ENCODE measurements at regions not wholly inside any gene's neighbourhood (a gene's known extent, or its start where the extent isn't known, plus 50 kb on each side); places are given as distances from the start of the nearest gene placed in this dataset.

DNA sequence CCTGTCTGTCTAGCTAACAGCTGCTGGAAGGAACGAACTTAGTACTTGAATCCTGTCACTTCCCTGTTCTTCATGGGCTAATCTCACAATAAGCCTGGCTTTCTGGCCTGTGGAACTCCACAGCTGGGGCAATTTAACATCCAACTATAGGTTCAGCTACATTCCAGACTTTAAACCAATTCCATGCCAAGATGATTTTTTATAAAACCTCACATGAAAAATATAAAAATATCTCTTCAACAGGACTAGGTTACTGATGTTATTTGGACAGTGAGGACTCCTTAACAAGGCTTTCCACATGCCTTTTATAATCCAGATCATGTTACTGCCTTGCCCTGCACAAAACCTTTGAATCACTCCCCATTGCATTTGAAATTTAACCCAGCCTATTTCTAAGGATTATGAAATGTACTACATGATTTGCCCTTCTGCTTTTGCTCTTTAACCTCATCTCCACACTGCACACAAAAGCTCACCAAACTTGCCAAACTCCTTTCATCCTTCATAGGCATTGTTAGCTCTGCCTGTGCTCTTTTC lies 863.2 kb upstream of the CHAC2 start:
- TF ChIP-seq, protein P1, sequence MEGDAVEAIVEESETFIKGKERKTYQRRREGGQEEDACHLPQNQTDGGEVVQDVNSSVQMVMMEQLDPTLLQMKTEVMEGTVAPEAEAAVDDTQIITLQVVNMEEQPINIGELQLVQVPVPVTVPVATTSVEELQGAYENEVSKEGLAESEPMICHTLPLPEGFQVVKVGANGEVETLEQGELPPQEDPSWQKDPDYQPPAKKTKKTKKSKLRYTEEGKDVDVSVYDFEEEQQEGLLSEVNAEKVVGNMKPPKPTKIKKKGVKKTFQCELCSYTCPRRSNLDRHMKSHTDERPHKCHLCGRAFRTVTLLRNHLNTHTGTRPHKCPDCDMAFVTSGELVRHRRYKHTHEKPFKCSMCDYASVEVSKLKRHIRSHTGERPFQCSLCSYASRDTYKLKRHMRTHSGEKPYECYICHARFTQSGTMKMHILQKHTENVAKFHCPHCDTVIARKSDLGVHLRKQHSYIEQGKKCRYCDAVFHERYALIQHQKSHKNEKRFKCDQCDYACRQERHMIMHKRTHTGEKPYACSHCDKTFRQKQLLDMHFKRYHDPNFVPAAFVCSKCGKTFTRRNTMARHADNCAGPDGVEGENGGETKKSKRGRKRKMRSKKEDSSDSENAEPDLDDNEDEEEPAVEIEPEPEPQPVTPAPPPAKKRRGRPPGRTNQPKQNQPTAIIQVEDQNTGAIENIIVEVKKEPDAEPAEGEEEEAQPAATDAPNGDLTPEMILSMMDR (IDR thresholded peaks at IDR 0.05): no peak
- DNase-seq (ENCODE audit: low spot score): no peak

DNA sequence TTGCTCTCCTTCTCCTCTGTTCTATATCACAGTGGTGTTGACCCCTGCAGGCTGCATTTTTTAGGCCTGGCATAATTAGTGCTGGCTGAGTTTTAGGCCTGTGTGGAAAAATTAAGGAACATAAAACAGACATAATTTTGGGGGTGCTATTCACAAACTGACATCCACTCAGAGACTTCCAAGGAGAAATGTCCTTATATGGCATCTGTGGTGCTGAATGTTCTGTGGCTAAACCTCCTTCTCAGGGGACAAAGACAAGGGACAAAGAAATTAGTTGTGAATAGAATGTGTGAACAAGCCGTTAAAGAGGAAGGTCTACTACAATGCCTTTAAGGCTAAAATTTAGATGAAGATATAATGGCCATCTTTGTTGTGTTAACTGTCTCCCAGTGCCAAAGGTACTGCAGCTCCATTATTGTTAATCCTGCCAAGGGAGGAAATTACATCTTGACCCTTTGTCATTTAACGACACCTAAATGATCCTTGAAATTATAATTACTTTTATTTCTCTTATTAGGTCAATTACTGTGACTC lies 870.0 kb upstream of the CHAC2 start:
- ATAC-seq (ENCODE audit: low FRiP score) (no peak), DNase-seq (ENCODE audit: low spot score) (no peak)
- TF ChIP-seq, protein P1 (IDR thresholded peaks at IDR 0.05): no peak

More for the DNA sequence above, 863.2 kb upstream of the CHAC2 start:
- no peak for ATAC-seq (ENCODE audit: low FRiP score)

DNA sequence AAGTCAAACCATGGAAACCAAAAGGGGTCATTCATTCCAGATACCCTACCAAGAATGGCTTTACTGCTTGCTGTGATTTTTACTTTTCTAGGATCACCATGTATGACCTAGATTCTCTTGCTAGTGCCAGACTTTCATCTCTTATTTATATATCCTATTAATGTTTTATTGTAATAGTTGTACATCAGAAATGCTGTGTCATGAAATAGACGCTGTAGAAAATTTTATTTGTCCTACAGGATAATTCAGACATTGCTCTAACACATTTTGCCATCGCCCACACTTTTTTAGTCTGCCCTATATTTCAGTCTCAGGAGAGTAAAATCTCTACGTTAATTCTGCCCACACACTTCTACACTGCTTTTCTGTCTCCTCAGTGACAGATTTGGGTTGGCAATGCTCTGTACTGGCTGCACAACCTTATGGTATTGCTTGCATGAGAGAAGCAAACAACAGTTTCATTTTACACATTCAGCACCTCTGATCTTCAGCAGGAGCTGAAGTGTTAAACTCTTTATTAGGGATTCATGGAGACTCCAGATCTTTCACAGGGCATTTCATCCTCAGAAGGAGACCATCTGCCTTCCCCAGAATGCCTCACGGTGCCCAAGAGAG lies 871.8 kb upstream of the CHAC2 start:
- DNase-seq (ENCODE audit: low spot score) (no peak), ATAC-seq (ENCODE audit: low FRiP score) (no peak)
- TF ChIP-seq, protein P1 (IDR thresholded peaks at IDR 0.05): no peak

DNA sequence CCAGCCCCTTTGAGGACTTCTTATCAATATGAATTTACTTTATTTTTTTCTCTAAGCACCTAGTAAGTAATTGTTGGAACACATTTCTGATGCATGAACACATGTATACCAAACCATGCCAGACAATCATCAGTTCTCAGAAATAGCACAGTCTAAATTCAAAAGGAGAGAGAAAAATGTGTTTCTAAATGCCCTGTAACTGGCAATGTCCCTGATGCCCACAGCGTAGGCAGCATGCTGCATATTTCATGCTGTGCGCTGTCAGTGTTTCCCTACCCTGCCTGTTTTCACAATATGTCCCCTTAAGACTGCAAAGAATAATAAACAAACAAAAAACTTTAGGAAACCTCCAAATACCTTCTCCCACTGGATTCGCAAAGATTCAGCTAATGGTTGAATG lies 881.0 kb upstream of the CHAC2 start:
- TF ChIP-seq, protein P1 (IDR thresholded peaks at IDR 0.05): no peak
- no peak for DNase-seq (ENCODE audit: low spot score)
- ATAC-seq (ENCODE audit: low FRiP score): no peak

DNA sequence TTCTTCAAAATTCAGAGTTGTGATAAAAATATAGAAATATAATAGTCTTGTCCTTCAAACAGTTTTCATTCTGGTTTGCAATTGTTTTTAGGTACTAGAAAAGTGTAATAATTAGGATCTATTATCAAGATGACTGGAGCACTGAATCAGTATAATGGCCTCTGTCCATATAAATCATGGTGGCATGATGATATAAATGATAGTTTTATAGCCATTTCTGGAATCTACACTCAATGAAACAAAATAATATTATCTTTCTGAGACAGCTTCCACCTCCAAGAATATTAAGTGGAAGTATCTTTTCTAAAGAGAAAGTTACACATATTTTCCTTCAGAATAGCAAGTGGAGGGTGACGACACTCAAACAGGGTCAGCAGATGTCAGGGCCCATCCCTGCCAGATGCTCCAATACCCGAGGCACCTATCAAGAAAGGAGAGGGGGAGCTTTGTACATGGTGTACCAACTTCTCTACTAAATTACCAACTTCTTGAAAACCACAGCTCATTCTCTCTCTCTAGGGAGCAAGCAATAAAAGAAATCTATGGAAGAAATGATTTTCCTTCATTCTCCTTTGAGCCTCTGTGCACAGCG lies 882.7 kb upstream of the CHAC2 start:
- no peak for DNase-seq (ENCODE audit: low spot score)
- TF ChIP-seq, protein P1 (IDR thresholded peaks at IDR 0.05): no peak
- ATAC-seq (ENCODE audit: low FRiP score): no peak

DNA sequence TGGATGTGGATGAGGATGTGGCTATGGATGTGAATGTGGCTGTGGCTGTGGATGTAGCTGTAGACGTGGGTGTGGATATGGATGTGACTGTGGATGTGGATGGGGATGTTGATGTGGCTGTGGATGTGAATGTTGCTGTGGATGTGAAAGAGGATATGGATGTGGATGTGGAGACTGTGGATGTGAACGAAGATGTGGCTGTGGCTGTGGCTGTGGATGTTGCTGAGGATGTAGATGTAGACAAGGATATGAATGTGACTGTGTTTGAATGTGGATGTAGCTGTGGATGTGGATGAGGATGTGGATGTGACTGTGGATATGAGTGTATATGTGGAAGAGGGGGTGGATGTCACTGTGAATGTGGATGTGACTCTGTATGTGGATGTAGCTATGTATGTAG lies 884.6 kb upstream of the CHAC2 start:
- ATAC-seq (ENCODE audit: low FRiP score) (no peak), DNase-seq (ENCODE audit: low spot score) (no peak)
- TF ChIP-seq, protein P1 (IDR thresholded peaks at IDR 0.05): no peak

DNA sequence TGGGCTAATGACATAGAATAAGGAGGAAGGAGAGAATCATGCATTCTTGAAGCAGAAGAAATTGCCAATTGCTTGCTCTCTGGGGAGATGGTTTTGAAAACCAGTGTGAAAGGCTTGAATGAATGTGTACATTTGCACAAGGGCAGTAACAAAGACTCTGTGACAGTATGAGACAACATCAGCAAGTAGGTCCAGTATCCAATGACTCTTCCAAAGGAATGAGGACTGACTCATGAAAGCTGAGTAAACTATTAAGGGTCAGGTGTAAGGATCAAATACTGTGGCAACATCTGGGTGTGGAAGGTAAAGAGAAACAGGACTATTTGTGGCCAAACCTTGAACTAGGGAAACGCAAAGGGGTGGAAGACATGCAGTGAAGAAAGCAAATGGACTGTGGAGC lies 886.0 kb upstream of the CHAC2 start:
- DNase-seq (ENCODE audit: low spot score) (no peak), ATAC-seq (ENCODE audit: low FRiP score) (no peak)
- TF ChIP-seq, protein P1 (IDR thresholded peaks at IDR 0.05): no peak

All from omental fat pad (tissue), 3 donors.